ENCODE measurements at regions not wholly inside any gene's neighbourhood (a gene's known extent, or its start where the extent isn't known, plus 50 kb on each side); places are given as distances from the start of the nearest gene placed in this dataset.

DNA sequence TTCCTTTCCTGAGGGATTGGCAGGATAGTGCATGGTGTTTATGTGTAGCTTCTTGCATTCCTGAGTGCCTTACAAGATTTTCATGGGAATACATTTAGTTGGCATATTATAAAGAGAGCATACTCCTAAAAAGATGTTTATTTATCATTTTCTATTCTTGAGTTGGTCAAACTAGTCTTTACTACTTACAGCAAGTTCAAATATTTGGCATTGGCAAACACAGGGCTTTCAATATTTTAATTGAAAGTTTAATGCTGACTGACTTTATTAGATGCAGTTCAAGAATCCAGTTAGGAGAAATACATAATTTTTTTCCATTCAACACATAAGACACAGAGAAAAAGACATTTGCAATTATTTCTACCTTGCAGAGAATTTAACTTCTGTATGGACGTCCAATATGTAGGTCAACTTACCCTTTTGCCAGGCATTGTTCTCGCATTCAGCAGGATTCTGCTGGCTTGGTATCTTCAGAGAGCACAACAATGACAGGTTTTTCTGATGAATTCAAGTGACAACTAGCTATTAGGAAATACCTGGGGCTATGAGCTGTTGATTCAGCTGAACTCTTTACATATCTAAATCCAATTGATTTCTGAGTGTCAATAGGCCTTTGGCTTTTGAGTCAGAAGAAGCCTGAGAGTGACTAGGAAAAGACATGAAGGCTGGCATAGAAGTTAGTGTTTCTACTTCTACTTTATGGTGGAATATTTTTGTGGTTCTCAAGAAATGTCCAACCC is 129.6 kb downstream of the LURAP1L start:
- Histone ChIP-seq H3K9me3 (ENCODE audit: insufficient read depth, low read depth, low read length) (no peaks in the 10 kb centered on the region), H3K27ac (ENCODE audit: low read depth, low read length) (no peak overlapping the region), H3K27me3 (ENCODE audit: insufficient read depth, low read length) (no peaks in the 10 kb centered on the region), H3K9ac (ENCODE audit: low read depth, low read length) (no peak overlapping the region), H3K36me3 (ENCODE audit: insufficient read depth, low read length) (no peaks in the 10 kb centered on the region), H3K4me3 (ENCODE audit: low read length) (no peak overlapping the region), H3K4me1 (ENCODE audit: insufficient read depth, low read length) (no peaks in the 10 kb centered on the region)
- WGBS: 93% methylated on average over 2 of the region's 2 CpGs

GRCh38 chr9:12906646-12907045 is 131.8 kb downstream of the LURAP1L start:
- no peak overlapping the region for H3K4me3 ChIP-seq (ENCODE audit: low read length)
- no peak overlapping the region for H3K27ac ChIP-seq (ENCODE audit: low read depth, low read length)
- H3K27me3 ChIP-seq (ENCODE audit: insufficient read depth, low read length): no peaks in the 10 kb centered on the region
- no peak overlapping the region for H3K9ac ChIP-seq (ENCODE audit: low read depth, low read length)
- 78% methylated on average over 1 of the region's 3 CpGs for WGBS
- no peaks in the 10 kb centered on the region for H3K36me3 ChIP-seq (ENCODE audit: insufficient read depth, low read length)
- no peaks in the 10 kb centered on the region for H3K4me1 ChIP-seq (ENCODE audit: insufficient read depth, low read length)
- H3K9me3 ChIP-seq (ENCODE audit: insufficient read depth, low read depth, low read length): no peaks in the 10 kb centered on the region

GRCh38 chr9:12908895-12909294 is 134.1 kb downstream of the LURAP1L start:
- no peaks in the 10 kb centered on the region for H3K27me3 ChIP-seq (ENCODE audit: insufficient read depth, low read length)
- H3K27ac ChIP-seq (ENCODE audit: low read depth, low read length): no peak overlapping the region
- no peaks in the 10 kb centered on the region for H3K9me3 ChIP-seq (ENCODE audit: insufficient read depth, low read depth, low read length)
- no peaks in the 10 kb centered on the region for H3K4me1 ChIP-seq (ENCODE audit: insufficient read depth, low read length)
- 94% methylated on average over 2 of the region's 3 CpGs for WGBS
- no peak overlapping the region for H3K4me3 ChIP-seq (ENCODE audit: low read length)
- no peak overlapping the region for H3K9ac ChIP-seq (ENCODE audit: low read depth, low read length)
- H3K36me3 ChIP-seq (ENCODE audit: insufficient read depth, low read length): no peaks in the 10 kb centered on the region

- Histone ChIP-seq H3K4me3 (ENCODE audit: low read length) (no peak overlapping the region), H3K27ac (ENCODE audit: low read depth, low read length) (no peak overlapping the region), H3K9me3 (ENCODE audit: insufficient read depth, low read depth, low read length) (no peaks in the 10 kb centered on the region), H3K4me1 (ENCODE audit: insufficient read depth, low read length) (peaks cover 14% of the 10 kb centered on the region), H3K9ac (ENCODE audit: low read depth, low read length) (no peak overlapping the region), H3K27me3 (ENCODE audit: insufficient read depth, low read length) (no peaks in the 10 kb centered on the region), H3K36me3 (ENCODE audit: insufficient read depth, low read length) (no peaks in the 10 kb centered on the region)
- WGBS: 95% methylated on average over 3 of the region's 3 CpGs
These were observed 140.6 kb downstream of the LURAP1L start for GRCh38 chr9:12915366-12915954.

- no peak overlapping the region for H3K4me3 ChIP-seq (ENCODE audit: low read length)
- 90% methylated on average over 1 of the region's 1 CpG for WGBS
- no peaks in the 10 kb centered on the region for H3K36me3 ChIP-seq (ENCODE audit: insufficient read depth, low read length)
- H3K9me3 ChIP-seq (ENCODE audit: insufficient read depth, low read depth, low read length): no peaks in the 10 kb centered on the region
- H3K27ac ChIP-seq (ENCODE audit: low read depth, low read length): no peak overlapping the region
- H3K27me3 ChIP-seq (ENCODE audit: insufficient read depth, low read length): no peaks in the 10 kb centered on the region
- no peak overlapping the region for H3K9ac ChIP-seq (ENCODE audit: low read depth, low read length)
- peaks cover 14% of the 10 kb centered on the region for H3K4me1 ChIP-seq (ENCODE audit: insufficient read depth, low read length)
These were observed 141.2 kb downstream of the LURAP1L start for GRCh38 chr9:12916042-12916441.

DNA sequence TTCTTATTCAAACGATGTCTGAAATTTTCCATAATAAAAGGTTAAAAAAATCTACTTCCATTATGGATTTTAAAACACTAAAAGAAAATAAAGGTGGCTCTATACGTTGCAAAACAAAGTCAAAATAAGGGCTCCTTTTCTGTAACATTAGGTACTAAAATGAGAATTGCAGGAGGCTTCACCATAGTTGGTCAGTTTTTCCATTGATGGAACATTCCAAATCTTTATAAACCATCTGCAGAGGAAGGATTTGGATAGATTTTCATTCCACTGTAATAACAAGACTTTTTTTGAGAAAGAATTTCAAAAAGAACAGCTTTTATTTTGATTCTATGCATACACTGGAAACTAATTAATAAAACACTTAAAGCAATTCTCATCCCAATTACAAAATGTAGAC is 145.6 kb downstream of the LURAP1L start:
- H3K9me3 ChIP-seq (ENCODE audit: insufficient read depth, low read depth, low read length): no peaks in the 10 kb centered on the region
- H3K4me3 ChIP-seq (ENCODE audit: low read length): no peak overlapping the region
- H3K9ac ChIP-seq (ENCODE audit: low read depth, low read length): no peak overlapping the region
- no peaks in the 10 kb centered on the region for H3K36me3 ChIP-seq (ENCODE audit: insufficient read depth, low read length)
- WGBS: 78% methylated on average over 1 of the region's 2 CpGs
- no peaks in the 10 kb centered on the region for H3K27me3 ChIP-seq (ENCODE audit: insufficient read depth, low read length)
- peaks cover 13% of the 10 kb centered on the region for H3K4me1 ChIP-seq (ENCODE audit: insufficient read depth, low read length)
- no peak overlapping the region for H3K27ac ChIP-seq (ENCODE audit: low read depth, low read length)

- Histone ChIP-seq H3K27me3 (ENCODE audit: insufficient read depth, low read length) (no peaks in the 10 kb centered on the region), H3K9ac (ENCODE audit: low read depth, low read length) (no peak overlapping the region), H3K36me3 (ENCODE audit: insufficient read depth, low read length) (no peaks in the 10 kb centered on the region), H3K4me1 (ENCODE audit: insufficient read depth, low read length) (peaks cover 2% of the 10 kb centered on the region), H3K4me3 (ENCODE audit: low read length) (no peak overlapping the region), H3K27ac (ENCODE audit: low read depth, low read length) (no peak overlapping the region), H3K9me3 (ENCODE audit: insufficient read depth, low read depth, low read length) (no peaks in the 10 kb centered on the region)
- WGBS: 92% methylated on average over 2 of the region's 3 CpGs
These were observed 146.8 kb downstream of the LURAP1L start for GRCh38 chr9:12921621-12922020.

- no peaks in the 10 kb centered on the region for H3K9me3 ChIP-seq (ENCODE audit: insufficient read depth, low read depth, low read length)
- H3K36me3 ChIP-seq (ENCODE audit: insufficient read depth, low read length): no peaks in the 10 kb centered on the region
- 92% methylated on average over 4 of the region's 4 CpGs for WGBS
- no peaks in the 10 kb centered on the region; the same call in none of the 2 replicates for H3K4me1 ChIP-seq (ENCODE audit: insufficient read depth, low read length)
- H3K9ac ChIP-seq (ENCODE audit: low read depth, low read length): no peak overlapping the region
- H3K4me3 ChIP-seq (ENCODE audit: low read length): no peak overlapping the region
- H3K27ac ChIP-seq (ENCODE audit: low read depth, low read length): no peak overlapping the region
- no peaks in the 10 kb centered on the region for H3K27me3 ChIP-seq (ENCODE audit: insufficient read depth, low read length)
These were observed 147.5 kb downstream of the LURAP1L start for GRCh38 chr9:12922224-12922866.

- H3K9ac ChIP-seq (ENCODE audit: low read depth, low read length): no peak overlapping the region
- no peaks in the 10 kb centered on the region for H3K9me3 ChIP-seq (ENCODE audit: insufficient read depth, low read depth, low read length)
- WGBS: 85% methylated on average over 1 of the region's 1 CpG
- no peaks in the 10 kb centered on the region for H3K27me3 ChIP-seq (ENCODE audit: insufficient read depth, low read length)
- no peaks in the 10 kb centered on the region; the same call in 1 of the 2 replicates for H3K4me1 ChIP-seq (ENCODE audit: insufficient read depth, low read length)
- no peaks in the 10 kb centered on the region for H3K36me3 ChIP-seq (ENCODE audit: insufficient read depth, low read length)
- H3K27ac ChIP-seq (ENCODE audit: low read depth, low read length): no peak overlapping the region
- H3K4me3 ChIP-seq (ENCODE audit: low read length): no peak overlapping the region
These were observed 148.7 kb downstream of the LURAP1L start for GRCh38 chr9:12923468-12924009.

GRCh38 chr9:12930906-12931305 is 156.1 kb downstream of the LURAP1L start:
- Histone ChIP-seq H3K27me3 (ENCODE audit: insufficient read depth, low read length) (no peaks in the 10 kb centered on the region), H3K9me3 (ENCODE audit: insufficient read depth, low read depth, low read length) (no peaks in the 10 kb centered on the region), H3K27ac (ENCODE audit: low read depth, low read length) (no peak overlapping the region), H3K9ac (ENCODE audit: low read depth, low read length) (no peak overlapping the region), H3K36me3 (ENCODE audit: insufficient read depth, low read length) (no peaks in the 10 kb centered on the region), H3K4me3 (ENCODE audit: low read length) (no peak overlapping the region), H3K4me1 (ENCODE audit: insufficient read depth, low read length) (peaks cover 9% of the 10 kb centered on the region; the same call in 1 of the 2 replicates)
- 90% methylated on average over 4 of the region's 4 CpGs for WGBS

GRCh38 chr9:12933957-12934356 is 159.1 kb downstream of the LURAP1L start:
- Histone ChIP-seq H3K9me3 (ENCODE audit: insufficient read depth, low read depth, low read length) (no peaks in the 10 kb centered on the region), H3K4me3 (ENCODE audit: low read length) (no peak overlapping the region), H3K4me1 (ENCODE audit: insufficient read depth, low read length) (peaks cover 9% of the 10 kb centered on the region; the same call in 1 of the 2 replicates), H3K27ac (ENCODE audit: low read depth, low read length) (peak overlapping the region; percentile 43; the same call in 1 of the 2 replicates), H3K27me3 (ENCODE audit: insufficient read depth, low read length) (no peaks in the 10 kb centered on the region), H3K9ac (ENCODE audit: low read depth, low read length) (no peak overlapping the region), H3K36me3 (ENCODE audit: insufficient read depth, low read length) (no peaks in the 10 kb centered on the region)
- WGBS: 69% methylated on average over 2 of the region's 2 CpGs
